ENCODE measurements at regions not wholly inside any gene's neighbourhood (a gene's known extent, or its start where the extent isn't known, plus 50 kb on each side); places are given as distances from the start of the nearest gene placed in this dataset.

- intact Hi-C loops (cut with micrococcal nuclease; ENCODE audit: unreplicated experiment): no loop called here
- no peak for TF ChIP-seq CTCF (IDR thresholded peaks at IDR 0.05; ENCODE audit: unreplicated experiment)
- no TSS peak for BruUV-seq (replicated peaks)
- Mint-ChIP-seq H3K27me3 (ENCODE audit: unreplicated experiment) (no peaks in the 10 kb centered on the region), H3K36me3 (ENCODE audit: insufficient read depth, unreplicated experiment) (no peaks in the 10 kb centered on the region), H3K4me3 (ENCODE audit: low read depth, unreplicated experiment) (no peak overlapping the region), H3K27ac (ENCODE audit: unreplicated experiment) (no peak overlapping the region), H3K4me1 (ENCODE audit: low read depth, unreplicated experiment) (peaks cover 35% of the 10 kb centered on the region), H3K9me3 (ENCODE audit: low read depth, unreplicated experiment) (peaks cover 4% of the 10 kb centered on the region)
- CTCF ChIA-PET: no interaction called here
- DNase-seq: no peak
Observed at GRCh38 chr1:87733386-87733785, 404.7 kb downstream of the LMO4 start.

- intact Hi-C loops (cut with micrococcal nuclease; ENCODE audit: unreplicated experiment): loop anchor here (2.0 kb wide), 1 partner anchor 51 kb away; no protein-coding TSS in a partner anchor
- CTCF ChIA-PET: interaction anchor here (0.6 kb wide), 1 partner anchor 73 kb away, joined by 4 read pairs; no protein-coding TSS in a partner anchor
- Mint-ChIP-seq H3K27me3 (ENCODE audit: unreplicated experiment) (no peaks in the 10 kb centered on the region), H3K4me1 (ENCODE audit: low read depth, unreplicated experiment) (peaks cover 35% of the 10 kb centered on the region), H3K9me3 (ENCODE audit: low read depth, unreplicated experiment) (peaks cover 4% of the 10 kb centered on the region), H3K36me3 (ENCODE audit: insufficient read depth, unreplicated experiment) (no peaks in the 10 kb centered on the region), H3K4me3 (ENCODE audit: low read depth, unreplicated experiment) (no peak overlapping the region), H3K27ac (ENCODE audit: unreplicated experiment) (no peak overlapping the region)
- DNase-seq: no peak
- no TSS peak for BruUV-seq (replicated peaks)
- TF ChIP-seq CTCF (IDR thresholded peaks at IDR 0.05; ENCODE audit: unreplicated experiment): no peak
Observed at GRCh38 chr1:87735750-87736149, 407.1 kb downstream of the LMO4 start.

- peaks cover 26% of the 10 kb centered on the region for H3K4me1 Mint-ChIP-seq (ENCODE audit: low read depth, unreplicated experiment)
- no peak for TF ChIP-seq CTCF (IDR thresholded peaks at IDR 0.05; ENCODE audit: unreplicated experiment)
- no peak overlapping the region for H3K4me3 Mint-ChIP-seq (ENCODE audit: low read depth, unreplicated experiment)
- no peaks in the 10 kb centered on the region for H3K36me3 Mint-ChIP-seq (ENCODE audit: insufficient read depth, unreplicated experiment)
- H3K9me3 Mint-ChIP-seq (ENCODE audit: low read depth, unreplicated experiment): peaks cover 4% of the 10 kb centered on the region
- CTCF ChIA-PET: interaction anchor here (0.6 kb wide), 1 partner anchor 906 kb away, joined by 3 read pairs; no protein-coding TSS in a partner anchor
- no peak overlapping the region for H3K27ac Mint-ChIP-seq (ENCODE audit: unreplicated experiment)
- no TSS peak for BruUV-seq (replicated peaks)
- no peak for DNase-seq
- intact Hi-C loops (cut with micrococcal nuclease; ENCODE audit: unreplicated experiment): no loop called here
- H3K27me3 Mint-ChIP-seq (ENCODE audit: unreplicated experiment): no peaks in the 10 kb centered on the region
Observed at GRCh38 chr1:87739141-87739540, 410.5 kb downstream of the LMO4 start.

GRCh38 chr1:87739704-87740103, 411.0 kb downstream of the LMO4 start:
- no TSS peak for BruUV-seq (replicated peaks)
- no peak for TF ChIP-seq CTCF (IDR thresholded peaks at IDR 0.05; ENCODE audit: unreplicated experiment)
- peaks cover 26% of the 10 kb centered on the region for H3K4me1 Mint-ChIP-seq (ENCODE audit: low read depth, unreplicated experiment)
- DNase-seq: no peak
- intact Hi-C loops (cut with micrococcal nuclease; ENCODE audit: unreplicated experiment): no loop called here
- no peaks in the 10 kb centered on the region for H3K36me3 Mint-ChIP-seq (ENCODE audit: insufficient read depth, unreplicated experiment)
- peaks cover 4% of the 10 kb centered on the region for H3K9me3 Mint-ChIP-seq (ENCODE audit: low read depth, unreplicated experiment)
- CTCF ChIA-PET: no interaction called here
- H3K4me3 Mint-ChIP-seq (ENCODE audit: low read depth, unreplicated experiment): no peak overlapping the region
- H3K27ac Mint-ChIP-seq (ENCODE audit: unreplicated experiment): no peak overlapping the region
- H3K27me3 Mint-ChIP-seq (ENCODE audit: unreplicated experiment): no peaks in the 10 kb centered on the region
